ENCODE measurements at regions not wholly inside any gene's neighbourhood (a gene's known extent, or its start where the extent isn't known, plus 50 kb on each side); places are given as distances from the start of the nearest gene placed in this dataset.

GRCh38 chr1:3992103-3992556 lies 92.1 kb upstream of the C1orf174 start:
- in situ Hi-C loops (cut with MboI; ENCODE audit: low sequenced_read_pairs) (no loop called here), intact Hi-C loops (cut with micrococcal nuclease) (no loop called here), dilution Hi-C loops (cut with HindIII; ENCODE audit: low sequenced_read_pairs, unreplicated experiment) (no loop called here)
- ATAC-seq (ENCODE audit: low read depth), result no peak
- Histone ChIP-seq H3K36me3 (ENCODE audit: control insufficient read depth, insufficient read depth, low read length) (no peaks in the 10 kb centered on the region), H2BK120ac (ENCODE audit: low read depth, low read length) (no peak overlapping the region), H3K27ac (ENCODE audit: insufficient read depth, low read length) (no peak overlapping the region), H3K9ac (ENCODE audit: low read depth, low read length) (no peak overlapping the region), H3K18ac (ENCODE audit: low read depth, low read length) (no peak overlapping the region), H2BK15ac (ENCODE audit: low read depth, low read length) (no peak overlapping the region), H3K4me1 (ENCODE audit: control insufficient read depth, insufficient read depth, low read length) (no peaks in the 10 kb centered on the region), H3K14ac (replicated peaks; ENCODE audit: low read depth, low read length) (no peak overlapping the region), H4K8ac (ENCODE audit: low read depth in 2 of 2, low read length in 2 of 2) (no peak overlapping the region), H3K9me3 (ENCODE audit: control insufficient read depth, insufficient read depth, low read length) (peaks cover 48% of the 10 kb centered on the region), H2AK9ac (replicated peaks; ENCODE audit: low read depth, low read length, poor library complexity) (no peak overlapping the region), H2BK20ac (ENCODE audit: low read depth, low read length) (no peak overlapping the region), H2BK5ac (ENCODE audit: low read depth, low read length, poor library complexity, severe bottlenecking) (no peak overlapping the region), H2AFZ (replicated peaks; ENCODE audit: low read length, poor library complexity) (no peak overlapping the region), H3K23ac (ENCODE audit: low read depth, low read length) (no peak overlapping the region), H4K91ac (ENCODE audit: insufficient read depth, low read depth, low read length) (no peak overlapping the region), H4K20me1 (ENCODE audit: insufficient read depth, low read length) (no peaks in the 10 kb centered on the region), H3K4ac (ENCODE audit: low read depth, low read length) (no peak overlapping the region), H2AK5ac (ENCODE audit: low read depth, low read length) (no peak overlapping the region), H3K4me3 (ENCODE audit: insufficient read depth, low read depth, low read length) (no peak overlapping the region), H3K27me3 (ENCODE audit: control insufficient read depth, insufficient read depth, low read length) (no peaks in the 10 kb centered on the region), H3K79me1 (ENCODE audit: low read depth in 1 of 2, low read length in 2 of 2) (no peaks in the 10 kb centered on the region), H3K56ac (ENCODE audit: extremely low read depth, insufficient read depth, low read length) (no peak overlapping the region), H3K9me1 (ENCODE audit: insufficient read depth, low read length) (no peaks in the 10 kb centered on the region), H3K4me2 (ENCODE audit: low read depth, low read length) (no peak overlapping the region), H4K5ac (ENCODE audit: low read depth, low read length) (no peak overlapping the region)
- CTCF ChIA-PET, result no interaction called here
- no TSS peak for BruUV-seq (replicated peaks)
- WGBS, 2 experiments (ENCODE audit: extremely low coverage in 2 of 2, insufficient read length in 1 of 2), result 73% methylated on average over 2 of the region's 2 CpGs; no CpG with 5 or more reads in 1 of the 2 experiments
- TF ChIP-seq MAZ (IDR thresholded peaks at IDR 0.05; ENCODE audit: borderline replicate concordance, low read depth, low read length), result no peak
- TF ChIP-seq, protein P1, sequence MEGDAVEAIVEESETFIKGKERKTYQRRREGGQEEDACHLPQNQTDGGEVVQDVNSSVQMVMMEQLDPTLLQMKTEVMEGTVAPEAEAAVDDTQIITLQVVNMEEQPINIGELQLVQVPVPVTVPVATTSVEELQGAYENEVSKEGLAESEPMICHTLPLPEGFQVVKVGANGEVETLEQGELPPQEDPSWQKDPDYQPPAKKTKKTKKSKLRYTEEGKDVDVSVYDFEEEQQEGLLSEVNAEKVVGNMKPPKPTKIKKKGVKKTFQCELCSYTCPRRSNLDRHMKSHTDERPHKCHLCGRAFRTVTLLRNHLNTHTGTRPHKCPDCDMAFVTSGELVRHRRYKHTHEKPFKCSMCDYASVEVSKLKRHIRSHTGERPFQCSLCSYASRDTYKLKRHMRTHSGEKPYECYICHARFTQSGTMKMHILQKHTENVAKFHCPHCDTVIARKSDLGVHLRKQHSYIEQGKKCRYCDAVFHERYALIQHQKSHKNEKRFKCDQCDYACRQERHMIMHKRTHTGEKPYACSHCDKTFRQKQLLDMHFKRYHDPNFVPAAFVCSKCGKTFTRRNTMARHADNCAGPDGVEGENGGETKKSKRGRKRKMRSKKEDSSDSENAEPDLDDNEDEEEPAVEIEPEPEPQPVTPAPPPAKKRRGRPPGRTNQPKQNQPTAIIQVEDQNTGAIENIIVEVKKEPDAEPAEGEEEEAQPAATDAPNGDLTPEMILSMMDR (conservative IDR thresholded peaks at IDR 0.05; ENCODE audit: low read depth, low read length), result no peak
- no peak for TF ChIP-seq POLR2A (IDR thresholded peaks at IDR 0.05; ENCODE audit: low read depth, low read length)
- TF ChIP-seq CHD1 (IDR thresholded peaks at IDR 0.05; ENCODE audit: low read depth, low read length), result no peak
- TF ChIP-seq RCOR1 (IDR thresholded peaks at IDR 0.05; ENCODE audit: insufficient replicate concordance, low read length), result no peak
- TF ChIP-seq RAD21 (IDR thresholded peaks at IDR 0.05; ENCODE audit: low read length), result no peak
- no peak for TF ChIP-seq BHLHE40 (IDR thresholded peaks at IDR 0.05; ENCODE audit: low read depth, low read length)
- TF ChIP-seq MXI1 (IDR thresholded peaks at IDR 0.05; ENCODE audit: borderline replicate concordance, low read depth, low read length), result no peak
- peak; percentile 1 for DNase-seq
- POLR2A ChIA-PET (ENCODE audit: unreplicated experiment), result no interaction called here
